Vagina (tissue), 2 donors: ENCODE measurements at regions not wholly inside any gene's neighbourhood (a gene's known extent, or its start where the extent isn't known, plus 50 kb on each side); places are given as distances from the start of the nearest gene placed in this dataset.

ENCODE experiments used
- DNase-seq, 2 donors: peaks; one replicate each; pipeline ENCODE4 v3.0.0-alpha.2; 2017; ENCODE audit errors: extremely low spot score in 2 of 2
- H3K27ac ChIP-seq: fragments of 200-600 bp; sonication (generic); one replicate; pipeline ENCODE4 v1.5.1; 2019
- H3K27me3 ChIP-seq: fragments of 200-600 bp; sonication (generic); one replicate; pipeline ENCODE4 v1.5.1; 2019
- H3K36me3 ChIP-seq, 2 donors: fragments of 200-600 bp; sonication (generic); one replicate each; pipeline ENCODE4 v1.5.1; 2017 to 2019
- H3K4me1 ChIP-seq: fragments of 200-600 bp; sonication (generic); one replicate; pipeline ENCODE4 v1.5.1; 2019
- H3K4me3 ChIP-seq, 2 donors: fragments of 200-600 bp; sonication (generic); 1 replicate in 1 of 2; 2 replicates in 1 of 2; pipeline ENCODE4 v1.5.1; 2016 to 2019
- H3K9me3 ChIP-seq: fragments of 200-600 bp; sonication (generic); one replicate; pipeline ENCODE4 v1.5.1; 2019
- CTCF ChIP-seq, 3 experiments: fragments of 450-650 bp in 2 of 3; fragments of 200-600 bp in 1 of 3; sonication (generic) in 1 of 3; IDR thresholded peaks; one replicate each; pipeline ENCODE4 v1.5.1; 2017 to 2019; ENCODE audit warnings: antibody characterized with exemption in 3 of 3, mild to moderate bottlenecking in 2 of 3, moderate library complexity in 2 of 3
- POLR2A ChIP-seq, 2 donors: fragments of 450-650 bp; IDR thresholded peaks; one replicate each; pipeline ENCODE4 v1.6.1; 2017; ENCODE audit warnings: antibody characterized with exemption in 2 of 2, mild to moderate bottlenecking in 2 of 2, moderate library complexity in 2 of 2
- POLR2AphosphoS5 ChIP-seq, 2 donors: sonication (generic); formaldehyde crosslinking; IDR thresholded peaks; one replicate each; pipeline ENCODE4 v1.9.0; 2017; ENCODE audit warnings: antibody characterized with exemption in 2 of 2, mild to moderate bottlenecking in 2 of 2, low read depth in 1 of 2; ENCODE audit not compliant: insufficient read depth in 1 of 2
- intact Hi-C: fragments of 100-400 bp; cut with DNase I; formaldehyde crosslinking; loops from one replicate; pipeline ENCODE4 v1.15.1; 2023

GRCh38 chr2:204451766-204452165 is 93.5 kb upstream of the PARD3B start:
- Histone ChIP-seq H3K4me1 (peaks cover 35% of the 10 kb centered on the region), H3K36me3 (no peaks in the 10 kb centered on the region), H3K9me3 (no peaks in the 10 kb centered on the region), H3K27ac (no peak overlapping the region), H3K27me3 (no peaks in the 10 kb centered on the region), H3K4me3 (no peak overlapping the region)
- intact Hi-C loops = no loop called here
- TF ChIP-seq POLR2AphosphoS5 (IDR thresholded peaks at IDR 0.05; ENCODE audit: insufficient read depth in 1 of 2, low read depth in 1 of 2) (no peak), CTCF (IDR thresholded peaks at IDR 0.05) (no peak), POLR2A (IDR thresholded peaks at IDR 0.05) (no peak)
- no peak for DNase-seq

- intact Hi-C loops = no loop called here
- Histone ChIP-seq H3K36me3 (no peaks in the 10 kb centered on the region), H3K9me3 (no peaks in the 10 kb centered on the region), H3K4me3 (no peak overlapping the region), H3K4me1 (peaks cover 35% of the 10 kb centered on the region), H3K27ac (peak overlapping the region; percentile 53), H3K27me3 (no peaks in the 10 kb centered on the region)
- DNase-seq = no peak
- no peak for TF ChIP-seq CTCF (IDR thresholded peaks at IDR 0.05)
- TF ChIP-seq POLR2AphosphoS5 (IDR thresholded peaks at IDR 0.05; ENCODE audit: insufficient read depth in 1 of 2, low read depth in 1 of 2) = peak in 1 of 2 donors; percentile 38
- no peak for TF ChIP-seq POLR2A (IDR thresholded peaks at IDR 0.05)
These were observed 92.7 kb upstream of the PARD3B start for GRCh38 chr2:204452464-204453023.

GRCh38 chr2:204453730-204454167 is 91.5 kb upstream of the PARD3B start:
- H3K4me3 ChIP-seq = no peak overlapping the region
- no peaks in the 10 kb centered on the region for H3K36me3 ChIP-seq
- peak overlapping the region; percentile 44 for H3K27ac ChIP-seq
- H3K27me3 ChIP-seq = no peaks in the 10 kb centered on the region
- DNase-seq = no peak
- TF ChIP-seq CTCF (IDR thresholded peaks at IDR 0.05) (no peak), POLR2A (IDR thresholded peaks at IDR 0.05) (no peak), POLR2AphosphoS5 (IDR thresholded peaks at IDR 0.05; ENCODE audit: insufficient read depth in 1 of 2, low read depth in 1 of 2) (no peak)
- intact Hi-C loops = no loop called here
- H3K4me1 ChIP-seq = peaks cover 35% of the 10 kb centered on the region
- H3K9me3 ChIP-seq = no peaks in the 10 kb centered on the region

GRCh38 chr2:204454672-204455380 is 90.4 kb upstream of the PARD3B start:
- no peaks in the 10 kb centered on the region for H3K27me3 ChIP-seq
- peaks cover 35% of the 10 kb centered on the region for H3K4me1 ChIP-seq
- H3K27ac ChIP-seq = no peak overlapping the region
- intact Hi-C loops = no loop called here
- H3K36me3 ChIP-seq = no peaks in the 10 kb centered on the region
- DNase-seq = no peak
- H3K9me3 ChIP-seq = no peaks in the 10 kb centered on the region
- H3K4me3 ChIP-seq = no peak overlapping the region
- TF ChIP-seq CTCF (IDR thresholded peaks at IDR 0.05) (no peak), POLR2AphosphoS5 (IDR thresholded peaks at IDR 0.05; ENCODE audit: insufficient read depth in 1 of 2, low read depth in 1 of 2) (no peak), POLR2A (IDR thresholded peaks at IDR 0.05) (no peak)
